ENCODE measurements at regions not wholly inside any gene's neighbourhood (a gene's known extent, or its start where the extent isn't known, plus 50 kb on each side); places are given as distances from the start of the nearest gene placed in this dataset.

DNA sequence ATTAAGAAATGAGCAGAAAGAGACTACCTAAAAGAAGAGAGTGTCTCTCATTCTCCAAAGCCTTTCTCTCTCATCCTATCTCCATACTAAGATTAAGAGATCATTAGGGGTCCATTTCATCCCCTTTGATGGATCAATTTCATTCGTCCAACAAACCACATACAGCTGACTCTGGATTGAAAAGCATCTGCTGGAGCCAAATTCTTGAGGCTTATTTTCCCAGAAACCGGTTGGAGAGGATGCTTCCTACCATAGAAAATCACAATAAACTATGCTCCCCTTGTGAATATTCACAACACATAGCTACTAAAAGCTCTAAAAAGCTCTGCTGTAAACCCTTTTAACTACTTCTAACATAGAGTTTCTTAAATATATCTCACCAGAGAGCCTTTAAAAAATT, 755.0 kb upstream of the ZNF608 start:
- no peaks in the 10 kb centered on the region for H3K9me3 ChIP-seq (ENCODE audit: low read length)
- ATAC-seq (no peak), FAIRE-seq (no peak), DNase-seq (ENCODE audit: low spot score) (no peak)
- intact Hi-C loops (cut with micrococcal nuclease; ENCODE audit: unreplicated experiment): no loop called here
- POLR2A ChIA-PET: no interaction called here
- CTCF ChIA-PET (ENCODE audit: low intra/inter-chr PET ratio, low total read pairs): no interaction called here
- no peak overlapping the region for H3K27ac ChIP-seq (ENCODE audit: extremely low read length, insufficient read depth, low read length)
- no peaks in the 10 kb centered on the region for H3K4me1 ChIP-seq (ENCODE audit: insufficient read depth, low read length)
- WGBS (ENCODE audit: low lambda C conversion rate): 25% methylated on average over 2 of the region's 2 CpGs
- no peak overlapping the region for H3K4me3 ChIP-seq (replicated peaks in 1 of 3; ENCODE audit: insufficient read depth in 1 of 3, low read depth in 2 of 3, low read length in 3 of 3)
- H3K27me3 ChIP-seq (ENCODE audit: control insufficient read depth in 1 of 2, insufficient read depth in 2 of 2, low read length in 2 of 2): no peaks in the 10 kb centered on the region
- no peaks in the 10 kb centered on the region for H3K79me2 ChIP-seq (ENCODE audit: insufficient read depth, low read length)
- no peaks in the 10 kb centered on the region for H3K36me3 ChIP-seq (replicated peaks in 1 of 2; ENCODE audit: control insufficient read depth in 1 of 2, insufficient read depth in 2 of 2, low read length in 2 of 2)
- no peak overlapping the region for H2AFZ ChIP-seq (ENCODE audit: low read length)
- in situ Hi-C loops (cut with HindIII; ENCODE audit: extremely low pct_ligation_motif_present, low pct_unique_long_range_greater_than_20kb): no loop called here
- no peak overlapping the region for H3K4me2 ChIP-seq (ENCODE audit: low read depth, low read length)
- no peak overlapping the region for H3K9ac ChIP-seq (ENCODE audit: insufficient read depth, low read depth, low read length)
- no TSS peak for BruUV-seq (replicated peaks)
- no peaks in the 10 kb centered on the region for H4K20me1 ChIP-seq (ENCODE audit: insufficient read depth, low read length)
- TF ChIP-seq SMAD9 (CRISPR knock-in tag; IDR thresholded peaks at IDR 0.05) (no peak), RBFOX2 (IDR thresholded peaks at IDR 0.05; ENCODE audit: low read depth, low read length) (no peak), DMTF1 (CRISPR knock-in tag; IDR thresholded peaks at IDR 0.05) (no peak), SOX6 (IDR thresholded peaks at IDR 0.05) (no peak), SOX6 (CRISPR knock-in tag; IDR thresholded peaks at IDR 0.05) (no peak), ZNF766 (CRISPR knock-in tag; IDR thresholded peaks at IDR 0.05; ENCODE audit: borderline replicate concordance) (no peak), ZNF567 (CRISPR knock-in tag; IDR thresholded peaks at IDR 0.05; ENCODE audit: borderline replicate concordance) (no peak), ZBTB43 (CRISPR knock-in tag; conservative IDR thresholded peaks at IDR 0.05) (no peak), TEAD3 (CRISPR knock-in tag; optimal IDR thresholded peaks at IDR 0.05; ENCODE audit: borderline replicate concordance) (no peak)
- TF ChIP-seq, protein P1, sequence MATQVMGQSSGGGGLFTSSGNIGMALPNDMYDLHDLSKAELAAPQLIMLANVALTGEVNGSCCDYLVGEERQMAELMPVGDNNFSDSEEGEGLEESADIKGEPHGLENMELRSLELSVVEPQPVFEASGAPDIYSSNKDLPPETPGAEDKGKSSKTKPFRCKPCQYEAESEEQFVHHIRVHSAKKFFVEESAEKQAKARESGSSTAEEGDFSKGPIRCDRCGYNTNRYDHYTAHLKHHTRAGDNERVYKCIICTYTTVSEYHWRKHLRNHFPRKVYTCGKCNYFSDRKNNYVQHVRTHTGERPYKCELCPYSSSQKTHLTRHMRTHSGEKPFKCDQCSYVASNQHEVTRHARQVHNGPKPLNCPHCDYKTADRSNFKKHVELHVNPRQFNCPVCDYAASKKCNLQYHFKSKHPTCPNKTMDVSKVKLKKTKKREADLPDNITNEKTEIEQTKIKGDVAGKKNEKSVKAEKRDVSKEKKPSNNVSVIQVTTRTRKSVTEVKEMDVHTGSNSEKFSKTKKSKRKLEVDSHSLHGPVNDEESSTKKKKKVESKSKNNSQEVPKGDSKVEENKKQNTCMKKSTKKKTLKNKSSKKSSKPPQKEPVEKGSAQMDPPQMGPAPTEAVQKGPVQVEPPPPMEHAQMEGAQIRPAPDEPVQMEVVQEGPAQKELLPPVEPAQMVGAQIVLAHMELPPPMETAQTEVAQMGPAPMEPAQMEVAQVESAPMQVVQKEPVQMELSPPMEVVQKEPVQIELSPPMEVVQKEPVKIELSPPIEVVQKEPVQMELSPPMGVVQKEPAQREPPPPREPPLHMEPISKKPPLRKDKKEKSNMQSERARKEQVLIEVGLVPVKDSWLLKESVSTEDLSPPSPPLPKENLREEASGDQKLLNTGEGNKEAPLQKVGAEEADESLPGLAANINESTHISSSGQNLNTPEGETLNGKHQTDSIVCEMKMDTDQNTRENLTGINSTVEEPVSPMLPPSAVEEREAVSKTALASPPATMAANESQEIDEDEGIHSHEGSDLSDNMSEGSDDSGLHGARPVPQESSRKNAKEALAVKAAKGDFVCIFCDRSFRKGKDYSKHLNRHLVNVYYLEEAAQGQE (IDR thresholded peaks at IDR 0.05; ENCODE audit: borderline replicate concordance in 1 of 2, low read depth in 1 of 2, low read length in 2 of 2): no peak
- TF ChIP-seq, protein P2, sequence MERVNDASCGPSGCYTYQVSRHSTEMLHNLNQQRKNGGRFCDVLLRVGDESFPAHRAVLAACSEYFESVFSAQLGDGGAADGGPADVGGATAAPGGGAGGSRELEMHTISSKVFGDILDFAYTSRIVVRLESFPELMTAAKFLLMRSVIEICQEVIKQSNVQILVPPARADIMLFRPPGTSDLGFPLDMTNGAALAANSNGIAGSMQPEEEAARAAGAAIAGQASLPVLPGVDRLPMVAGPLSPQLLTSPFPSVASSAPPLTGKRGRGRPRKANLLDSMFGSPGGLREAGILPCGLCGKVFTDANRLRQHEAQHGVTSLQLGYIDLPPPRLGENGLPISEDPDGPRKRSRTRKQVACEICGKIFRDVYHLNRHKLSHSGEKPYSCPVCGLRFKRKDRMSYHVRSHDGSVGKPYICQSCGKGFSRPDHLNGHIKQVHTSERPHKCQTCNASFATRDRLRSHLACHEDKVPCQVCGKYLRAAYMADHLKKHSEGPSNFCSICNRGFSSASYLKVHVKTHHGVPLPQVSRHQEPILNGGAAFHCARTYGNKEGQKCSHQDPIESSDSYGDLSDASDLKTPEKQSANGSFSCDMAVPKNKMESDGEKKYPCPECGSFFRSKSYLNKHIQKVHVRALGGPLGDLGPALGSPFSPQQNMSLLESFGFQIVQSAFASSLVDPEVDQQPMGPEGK (CRISPR knock-in tag; IDR thresholded peaks at IDR 0.05): no peak
- TF ChIP-seq, protein P3, sequence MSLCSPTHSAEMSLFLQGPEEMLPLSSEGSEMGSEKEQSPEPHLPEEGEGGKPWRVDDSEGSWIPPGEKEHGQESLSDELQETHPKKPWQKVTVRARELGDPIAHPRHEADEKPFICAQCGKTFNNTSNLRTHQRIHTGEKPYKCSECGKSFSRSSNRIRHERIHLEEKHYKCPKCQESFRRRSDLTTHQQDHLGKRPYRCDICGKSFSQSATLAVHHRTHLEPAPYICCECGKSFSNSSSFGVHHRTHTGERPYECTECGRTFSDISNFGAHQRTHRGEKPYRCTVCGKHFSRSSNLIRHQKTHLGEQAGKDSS (CRISPR knock-in tag; IDR thresholded peaks at IDR 0.05; ENCODE audit: borderline replicate concordance, low read depth): no peak
- TF ChIP-seq, protein P4, sequence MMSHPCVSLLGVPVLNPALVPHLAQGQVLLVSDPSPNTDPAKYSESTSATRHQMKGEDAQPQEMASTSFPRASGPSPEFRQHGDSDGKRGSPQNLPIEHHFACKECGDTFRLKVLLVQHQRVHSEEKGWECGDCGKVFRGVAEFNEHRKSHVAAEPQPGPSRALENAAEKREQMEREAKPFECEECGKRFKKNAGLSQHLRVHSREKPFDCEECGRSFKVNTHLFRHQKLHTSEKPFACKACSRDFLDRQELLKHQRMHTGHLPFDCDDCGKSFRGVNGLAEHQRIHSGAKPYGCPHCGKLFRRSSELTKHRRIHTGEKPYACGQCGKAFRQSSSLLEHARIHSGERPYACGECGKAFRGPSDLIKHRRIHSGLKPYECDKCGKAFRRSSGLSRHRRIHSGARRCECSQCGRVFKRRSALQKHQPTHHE (CRISPR knock-in tag; IDR thresholded peaks at IDR 0.05; ENCODE audit: borderline replicate concordance): no peak

Measured in HepG2 (cell line).